ENCODE measurements at regions not wholly inside any gene's neighbourhood (a gene's known extent, or its start where the extent isn't known, plus 50 kb on each side); places are given as distances from the start of the nearest gene placed in this dataset.

DNA sequence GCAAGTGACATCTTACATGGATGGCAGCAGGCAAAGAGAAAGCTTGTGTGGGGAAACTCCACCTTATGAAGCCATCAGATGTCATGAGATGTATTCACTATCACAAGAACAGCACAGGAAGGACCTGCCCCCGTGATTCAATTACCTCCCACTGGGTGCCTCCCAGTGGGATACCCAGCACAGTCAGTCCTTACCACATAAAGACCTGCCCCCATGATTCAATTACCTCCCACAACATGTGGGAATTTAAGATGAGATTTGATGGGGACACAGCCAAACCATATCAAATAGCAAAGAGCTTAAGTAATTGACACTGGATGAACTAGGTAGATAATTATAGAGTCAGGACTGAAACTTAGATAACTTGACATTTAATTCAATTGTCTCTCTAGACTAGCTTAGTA is 85.6 kb downstream of the SLIT2 start:
- H3K36me3 ChIP-seq (replicated peaks in 1 of 2; ENCODE audit: insufficient read depth in 1 of 2, low read depth in 2 of 2), result no peaks in the 10 kb centered on the region
- WGBS, 2 donors, result 26 to 44% methylated on average over 1 of the region's 1 CpG
- TF ChIP-seq, protein P1, sequence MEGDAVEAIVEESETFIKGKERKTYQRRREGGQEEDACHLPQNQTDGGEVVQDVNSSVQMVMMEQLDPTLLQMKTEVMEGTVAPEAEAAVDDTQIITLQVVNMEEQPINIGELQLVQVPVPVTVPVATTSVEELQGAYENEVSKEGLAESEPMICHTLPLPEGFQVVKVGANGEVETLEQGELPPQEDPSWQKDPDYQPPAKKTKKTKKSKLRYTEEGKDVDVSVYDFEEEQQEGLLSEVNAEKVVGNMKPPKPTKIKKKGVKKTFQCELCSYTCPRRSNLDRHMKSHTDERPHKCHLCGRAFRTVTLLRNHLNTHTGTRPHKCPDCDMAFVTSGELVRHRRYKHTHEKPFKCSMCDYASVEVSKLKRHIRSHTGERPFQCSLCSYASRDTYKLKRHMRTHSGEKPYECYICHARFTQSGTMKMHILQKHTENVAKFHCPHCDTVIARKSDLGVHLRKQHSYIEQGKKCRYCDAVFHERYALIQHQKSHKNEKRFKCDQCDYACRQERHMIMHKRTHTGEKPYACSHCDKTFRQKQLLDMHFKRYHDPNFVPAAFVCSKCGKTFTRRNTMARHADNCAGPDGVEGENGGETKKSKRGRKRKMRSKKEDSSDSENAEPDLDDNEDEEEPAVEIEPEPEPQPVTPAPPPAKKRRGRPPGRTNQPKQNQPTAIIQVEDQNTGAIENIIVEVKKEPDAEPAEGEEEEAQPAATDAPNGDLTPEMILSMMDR (IDR thresholded peaks at IDR 0.05), result no peak
- no peak for TF ChIP-seq POLR2A (IDR thresholded peaks at IDR 0.05)
- H3K4me3 ChIP-seq, result no peak overlapping the region
- H3K9me3 ChIP-seq, result no peaks in the 10 kb centered on the region
- no peak for DNase-seq
- H3K27me3 ChIP-seq, result no peaks in the 10 kb centered on the region
- no peak for ATAC-seq
- H3K4me1 ChIP-seq, result no peaks in the 10 kb centered on the region
- intact Hi-C loops (cut with DNase I), result no loop called here
- no peak overlapping the region for H3K27ac ChIP-seq

DNA sequence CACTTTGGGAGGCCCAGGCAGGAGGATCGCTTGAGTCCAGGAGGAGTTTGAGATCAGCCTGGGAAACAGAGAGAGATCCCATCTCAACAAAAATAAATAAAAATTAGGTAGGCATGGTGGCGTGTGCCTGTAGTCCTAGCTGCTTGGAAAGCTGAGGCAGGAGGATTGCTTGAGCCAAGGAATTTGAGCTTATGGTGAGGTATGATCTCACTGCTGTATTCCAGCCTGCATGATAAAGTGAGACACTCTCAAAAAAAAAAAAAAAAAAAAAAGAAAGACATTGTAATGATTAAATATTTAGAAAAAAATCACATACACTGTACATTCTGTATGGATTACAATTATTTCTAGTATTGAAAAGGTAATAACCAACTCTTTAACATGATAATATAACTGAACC is 87.1 kb downstream of the SLIT2 start:
- 76 to 94% methylated on average over 2 of the region's 2 CpGs for WGBS, 2 donors
- Histone ChIP-seq H3K27ac (no peak overlapping the region), H3K4me1 (no peaks in the 10 kb centered on the region), H3K9me3 (no peaks in the 10 kb centered on the region), H3K27me3 (no peaks in the 10 kb centered on the region), H3K36me3 (replicated peaks in 1 of 2; ENCODE audit: insufficient read depth in 1 of 2, low read depth in 2 of 2) (no peaks in the 10 kb centered on the region), H3K4me3 (no peak overlapping the region)
- intact Hi-C loops (cut with DNase I), result no loop called here
- DNase-seq, result no peak
- no peak for ATAC-seq
- TF ChIP-seq, protein P1 (IDR thresholded peaks at IDR 0.05), result no peak
- no peak for TF ChIP-seq POLR2A (IDR thresholded peaks at IDR 0.05)

DNA sequence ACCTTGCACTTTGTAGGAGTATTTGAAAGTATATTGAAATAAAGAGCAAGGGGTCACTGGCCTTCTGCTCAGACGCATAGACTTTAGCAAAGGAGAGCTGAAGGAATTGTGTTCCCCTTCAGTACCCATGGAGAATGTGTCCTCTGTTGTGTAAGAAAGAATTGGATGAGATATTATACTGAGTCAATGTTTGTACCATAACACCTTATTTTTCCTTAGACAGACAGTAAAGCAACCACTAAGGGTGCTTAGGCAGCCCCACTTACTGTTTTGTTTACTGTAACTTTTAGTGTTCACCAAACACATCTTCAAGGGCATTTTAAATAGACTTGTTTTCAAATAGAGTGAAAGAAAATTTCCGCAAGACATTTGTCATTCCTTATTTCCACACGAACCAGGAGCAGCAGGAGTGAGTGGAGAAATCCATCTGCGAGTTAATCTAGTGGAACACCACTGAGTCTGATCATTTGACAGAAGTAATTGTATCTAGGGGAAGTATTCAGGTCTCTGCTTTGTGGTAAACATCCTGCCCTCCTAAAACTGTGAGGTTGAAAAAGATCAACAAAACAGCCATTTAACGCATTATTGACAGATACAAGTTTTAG is 89.5 kb downstream of the SLIT2 start:
- no peaks in the 10 kb centered on the region for H3K36me3 ChIP-seq (replicated peaks in 1 of 2; ENCODE audit: insufficient read depth in 1 of 2, low read depth in 2 of 2)
- no peak for DNase-seq
- no peaks in the 10 kb centered on the region for H3K4me1 ChIP-seq
- no peak overlapping the region for H3K4me3 ChIP-seq
- no peak for ATAC-seq
- intact Hi-C loops (cut with DNase I), result no loop called here
- TF ChIP-seq POLR2A (IDR thresholded peaks at IDR 0.05), result no peak
- TF ChIP-seq, protein P1 (IDR thresholded peaks at IDR 0.05), result no peak
- H3K27me3 ChIP-seq, result no peaks in the 10 kb centered on the region
- WGBS, 2 donors, result 64 to 71% methylated on average over 5 of the region's 5 CpGs
- no peak overlapping the region for H3K27ac ChIP-seq
- no peaks in the 10 kb centered on the region for H3K9me3 ChIP-seq

DNA sequence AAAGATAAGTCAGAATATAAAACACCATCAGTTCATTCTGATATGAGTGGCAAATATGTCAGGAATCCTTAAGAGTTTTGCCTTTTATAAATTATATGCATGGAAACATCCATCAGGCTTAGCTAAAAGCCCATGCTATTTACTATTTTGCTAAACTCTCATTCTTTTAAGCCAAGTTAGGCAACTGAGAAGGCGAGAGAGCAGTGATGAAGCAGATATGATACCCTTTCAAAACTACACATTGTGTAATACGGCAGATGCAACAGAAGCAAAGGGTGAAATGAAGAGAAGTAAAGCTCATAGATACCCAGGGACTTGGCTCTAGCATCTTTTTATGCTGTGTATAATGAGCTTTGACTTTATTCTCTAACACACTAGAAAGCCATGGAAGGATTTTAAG is 95.8 kb downstream of the SLIT2 start:
- no peaks in the 10 kb centered on the region for H3K4me1 ChIP-seq
- ATAC-seq, result no peak
- intact Hi-C loops (cut with DNase I), result no loop called here
- H3K4me3 ChIP-seq, result no peak overlapping the region
- no peaks in the 10 kb centered on the region for H3K27me3 ChIP-seq
- no peaks in the 10 kb centered on the region for H3K9me3 ChIP-seq
- no peaks in the 10 kb centered on the region for H3K36me3 ChIP-seq (replicated peaks in 1 of 2; ENCODE audit: insufficient read depth in 1 of 2, low read depth in 2 of 2)
- WGBS, 2 donors, result 69 to 89% methylated on average over 2 of the region's 2 CpGs
- DNase-seq, result no peak
- TF ChIP-seq, protein P1 (IDR thresholded peaks at IDR 0.05), result no peak
- TF ChIP-seq POLR2A (IDR thresholded peaks at IDR 0.05), result no peak
- no peak overlapping the region for H3K27ac ChIP-seq

DNA sequence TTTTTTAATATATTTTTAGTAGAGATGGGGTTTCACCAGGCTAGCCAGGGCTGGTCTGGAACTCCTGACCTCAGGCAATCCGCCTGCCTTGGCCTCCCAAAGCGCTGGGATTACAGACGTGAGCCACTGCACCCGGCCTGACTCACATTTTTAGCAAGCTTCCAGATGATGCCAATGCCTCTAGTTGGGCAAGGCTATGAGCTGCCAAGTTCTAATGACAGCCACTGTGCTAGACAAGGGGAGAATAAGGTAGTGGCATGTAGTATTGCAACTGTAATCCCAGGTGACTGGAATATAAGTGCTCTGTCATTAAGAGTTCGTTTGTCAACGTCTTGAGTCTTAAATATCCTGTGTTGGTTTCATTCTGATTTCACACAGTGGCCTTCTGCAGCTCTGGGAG is 96.7 kb downstream of the SLIT2 start:
- 65 to 74% methylated on average over 6 of the region's 6 CpGs for WGBS, 2 donors
- TF ChIP-seq, protein P1 (IDR thresholded peaks at IDR 0.05), result no peak
- TF ChIP-seq POLR2A (IDR thresholded peaks at IDR 0.05), result no peak
- no peak for ATAC-seq
- intact Hi-C loops (cut with DNase I), result no loop called here
- no peaks in the 10 kb centered on the region for H3K9me3 ChIP-seq
- H3K4me1 ChIP-seq, result peaks cover under 1% of the 10 kb centered on the region
- no peak overlapping the region for H3K4me3 ChIP-seq
- DNase-seq, result no peak
- H3K27ac ChIP-seq, result no peak overlapping the region
- no peaks in the 10 kb centered on the region for H3K36me3 ChIP-seq (replicated peaks in 1 of 2; ENCODE audit: insufficient read depth in 1 of 2, low read depth in 2 of 2)
- H3K27me3 ChIP-seq, result no peaks in the 10 kb centered on the region
